ENCODE measurements at regions not wholly inside any gene's neighbourhood (a gene's known extent, or its start where the extent isn't known, plus 50 kb on each side); places are given as distances from the start of the nearest gene placed in this dataset.

DNA sequence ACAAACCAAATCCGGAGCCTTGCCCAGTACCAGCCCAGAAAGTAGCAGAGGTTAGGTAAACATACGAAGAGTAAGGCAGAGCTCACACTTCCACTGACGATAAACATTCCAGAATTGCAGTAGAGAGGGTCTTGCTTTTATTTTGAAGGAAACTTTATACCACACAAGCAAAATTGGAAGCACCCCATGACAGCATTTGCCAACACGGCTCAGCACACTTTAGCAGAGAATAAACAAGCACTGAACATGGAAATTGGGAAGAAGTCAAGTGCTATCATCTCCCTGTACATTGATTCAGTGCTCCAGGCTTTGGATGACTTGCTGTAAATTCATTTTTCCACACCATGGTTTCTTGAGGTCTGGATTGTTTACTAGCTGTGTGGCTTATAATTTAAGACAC is 160.7 kb upstream of the FAM47C start:
- TF ChIP-seq, protein P1, sequence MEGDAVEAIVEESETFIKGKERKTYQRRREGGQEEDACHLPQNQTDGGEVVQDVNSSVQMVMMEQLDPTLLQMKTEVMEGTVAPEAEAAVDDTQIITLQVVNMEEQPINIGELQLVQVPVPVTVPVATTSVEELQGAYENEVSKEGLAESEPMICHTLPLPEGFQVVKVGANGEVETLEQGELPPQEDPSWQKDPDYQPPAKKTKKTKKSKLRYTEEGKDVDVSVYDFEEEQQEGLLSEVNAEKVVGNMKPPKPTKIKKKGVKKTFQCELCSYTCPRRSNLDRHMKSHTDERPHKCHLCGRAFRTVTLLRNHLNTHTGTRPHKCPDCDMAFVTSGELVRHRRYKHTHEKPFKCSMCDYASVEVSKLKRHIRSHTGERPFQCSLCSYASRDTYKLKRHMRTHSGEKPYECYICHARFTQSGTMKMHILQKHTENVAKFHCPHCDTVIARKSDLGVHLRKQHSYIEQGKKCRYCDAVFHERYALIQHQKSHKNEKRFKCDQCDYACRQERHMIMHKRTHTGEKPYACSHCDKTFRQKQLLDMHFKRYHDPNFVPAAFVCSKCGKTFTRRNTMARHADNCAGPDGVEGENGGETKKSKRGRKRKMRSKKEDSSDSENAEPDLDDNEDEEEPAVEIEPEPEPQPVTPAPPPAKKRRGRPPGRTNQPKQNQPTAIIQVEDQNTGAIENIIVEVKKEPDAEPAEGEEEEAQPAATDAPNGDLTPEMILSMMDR (IDR thresholded peaks at IDR 0.05) = no peak
- no peak for TF ChIP-seq POLR2A (IDR thresholded peaks at IDR 0.05)

Data from body of pancreas (tissue), 4 donors.